ENCODE measurements at regions not wholly inside any gene's neighbourhood (a gene's known extent, or its start where the extent isn't known, plus 50 kb on each side); places are given as distances from the start of the nearest gene placed in this dataset.

GRCh38 chr1:238318294-238319110 lies 427.8 kb upstream of the ZP4 start:
- TF ChIP-seq TAF1 (IDR thresholded peaks at IDR 0.05; ENCODE audit: low read depth, low read length) (no peak), POLR2AphosphoS5 (IDR thresholded peaks at IDR 0.05; ENCODE audit: low read depth, low read length) (no peak), POLR2A (IDR thresholded peaks at IDR 0.05; ENCODE audit: low read depth, low read length) (no peak), SPI1 (IDR thresholded peaks at IDR 0.05; ENCODE audit: low read depth, low read length) (no peak), PAX5 (IDR thresholded peaks at IDR 0.05; ENCODE audit: insufficient read depth, low read length, severe bottlenecking) (no peak)

Data from GM12891 (cell line).